KG1 (cell line): ENCODE measurements at regions not wholly inside any gene's neighbourhood (a gene's known extent, or its start where the extent isn't known, plus 50 kb on each side); places are given as distances from the start of the nearest gene placed in this dataset.

ENCODE experiments used
- DNase-seq: peaks from one replicate; lab custom pipeline; 2025; lab: John Stamatoyannopoulos, UW

- DNase-seq, result no peak
These were observed 556.6 kb upstream of the CDH4 start for GRCh38 chr20:60695226-60696000.

- no peak for DNase-seq
These were observed 554.8 kb upstream of the CDH4 start for GRCh38 chr20:60697252-60697651.

- no peak for DNase-seq
These were observed 551.3 kb upstream of the CDH4 start for GRCh38 chr20:60700728-60701127.

- no peak for DNase-seq
These were observed 547.9 kb upstream of the CDH4 start for GRCh38 chr20:60704147-60704546.

GRCh38 chr20:60713396-60713795 lies 538.7 kb upstream of the CDH4 start:
- DNase-seq, result no peak

GRCh38 chr20:60715172-60715571 lies 536.9 kb upstream of the CDH4 start:
- DNase-seq, result no peak

- no peak for DNase-seq
These were observed 533.1 kb upstream of the CDH4 start for GRCh38 chr20:60718743-60719480.

GRCh38 chr20:60725311-60725906 lies 526.7 kb upstream of the CDH4 start:
- DNase-seq, result no peak

GRCh38 chr20:60727425-60727824 lies 524.6 kb upstream of the CDH4 start:
- DNase-seq, result no peak

GRCh38 chr20:60728705-60729104 lies 523.4 kb upstream of the CDH4 start:
- no peak for DNase-seq

GRCh38 chr20:60729135-60729900 lies 522.7 kb upstream of the CDH4 start:
- DNase-seq, result no peak

- DNase-seq, result no peak
These were observed 519.7 kb upstream of the CDH4 start for GRCh38 chr20:60732322-60732721.

- no peak for DNase-seq
These were observed 504.0 kb upstream of the CDH4 start for GRCh38 chr20:60748086-60748485.

- DNase-seq, result no peak
These were observed 502.1 kb upstream of the CDH4 start for GRCh38 chr20:60749804-60750602.

- DNase-seq, result no peak
These were observed 501.2 kb upstream of the CDH4 start for GRCh38 chr20:60750909-60751308.

GRCh38 chr20:60751826-60752225 lies 500.2 kb upstream of the CDH4 start:
- DNase-seq, result no peak

GRCh38 chr20:60752741-60753420 lies 499.2 kb upstream of the CDH4 start:
- DNase-seq, result no peak

- no peak for DNase-seq
These were observed 497.2 kb upstream of the CDH4 start for GRCh38 chr20:60754856-60755255.

GRCh38 chr20:60759651-60760050 lies 492.4 kb upstream of the CDH4 start:
- no peak for DNase-seq

GRCh38 chr20:60760256-60761000 lies 491.6 kb upstream of the CDH4 start:
- DNase-seq, result no peak
